ENCODE measurements at regions not wholly inside any gene's neighbourhood (a gene's known extent, or its start where the extent isn't known, plus 50 kb on each side); places are given as distances from the start of the nearest gene placed in this dataset.

DNA sequence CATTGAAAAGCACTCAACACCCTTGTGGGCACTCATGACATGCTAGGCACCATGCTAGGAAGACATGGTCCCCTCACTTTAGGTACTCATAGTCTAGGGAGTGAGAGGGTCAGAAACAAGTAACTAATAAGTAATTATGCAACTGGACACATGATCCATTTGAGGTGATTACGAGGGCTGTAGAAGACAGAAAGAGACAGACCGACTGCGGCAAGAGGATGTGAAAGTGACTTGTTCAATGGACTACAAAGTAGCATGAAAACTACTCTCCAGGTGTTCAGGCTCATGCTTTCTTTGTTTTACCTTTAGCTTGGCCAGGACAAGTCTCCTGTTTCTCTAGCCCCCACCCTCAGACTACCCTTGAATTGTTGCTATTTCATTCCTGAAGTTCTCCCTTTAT is 310.8 kb upstream of the SORL1-AS1 start:
- TF ChIP-seq, protein P1, sequence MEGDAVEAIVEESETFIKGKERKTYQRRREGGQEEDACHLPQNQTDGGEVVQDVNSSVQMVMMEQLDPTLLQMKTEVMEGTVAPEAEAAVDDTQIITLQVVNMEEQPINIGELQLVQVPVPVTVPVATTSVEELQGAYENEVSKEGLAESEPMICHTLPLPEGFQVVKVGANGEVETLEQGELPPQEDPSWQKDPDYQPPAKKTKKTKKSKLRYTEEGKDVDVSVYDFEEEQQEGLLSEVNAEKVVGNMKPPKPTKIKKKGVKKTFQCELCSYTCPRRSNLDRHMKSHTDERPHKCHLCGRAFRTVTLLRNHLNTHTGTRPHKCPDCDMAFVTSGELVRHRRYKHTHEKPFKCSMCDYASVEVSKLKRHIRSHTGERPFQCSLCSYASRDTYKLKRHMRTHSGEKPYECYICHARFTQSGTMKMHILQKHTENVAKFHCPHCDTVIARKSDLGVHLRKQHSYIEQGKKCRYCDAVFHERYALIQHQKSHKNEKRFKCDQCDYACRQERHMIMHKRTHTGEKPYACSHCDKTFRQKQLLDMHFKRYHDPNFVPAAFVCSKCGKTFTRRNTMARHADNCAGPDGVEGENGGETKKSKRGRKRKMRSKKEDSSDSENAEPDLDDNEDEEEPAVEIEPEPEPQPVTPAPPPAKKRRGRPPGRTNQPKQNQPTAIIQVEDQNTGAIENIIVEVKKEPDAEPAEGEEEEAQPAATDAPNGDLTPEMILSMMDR (IDR thresholded peaks at IDR 0.05; ENCODE audit: insufficient read depth, low read length, poor library complexity, severe bottlenecking) = no peak
- TF ChIP-seq EZH2phosphoT487 (conservative IDR thresholded peaks at IDR 0.05; ENCODE audit: low read length) = no peak

Measured in SU-DHL-6 (cell line).